ENCODE measurements at regions not wholly inside any gene's neighbourhood (a gene's known extent, or its start where the extent isn't known, plus 50 kb on each side); places are given as distances from the start of the nearest gene placed in this dataset.

DNA sequence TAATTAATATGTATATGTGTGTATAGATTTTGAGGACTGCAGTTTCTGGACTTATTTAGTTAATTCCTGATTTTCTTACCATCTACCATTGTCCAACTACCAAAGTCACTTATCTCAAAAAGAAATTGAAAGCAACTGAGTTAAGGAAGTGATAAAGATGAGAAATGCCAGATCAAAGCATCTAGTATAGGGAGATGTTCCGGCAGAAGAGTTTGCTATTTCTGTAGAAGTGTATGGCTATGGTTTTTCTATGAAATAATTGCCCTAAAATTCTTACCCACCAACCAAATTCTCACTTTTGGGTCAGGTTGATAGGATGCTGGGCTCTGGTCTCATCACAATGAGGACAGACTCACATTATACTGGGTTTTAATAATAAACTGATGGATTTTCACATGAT, 64.0 kb upstream of the RAB11FIP2 start:
- Histone ChIP-seq H3K4me2 (ENCODE audit: low read depth, low read length, poor library complexity, severe bottlenecking) (no peak overlapping the region), H3K27me3 (ENCODE audit: low read length) (no peaks in the 10 kb centered on the region), H3K36me3 (ENCODE audit: low read length) (no peaks in the 10 kb centered on the region), H3K4me3 (ENCODE audit: insufficient read depth, low read length, poor library complexity, severe bottlenecking) (no peak overlapping the region), H3K9ac (ENCODE audit: low read length) (no peak overlapping the region), H3K9me2 (replicated peaks; ENCODE audit: insufficient read depth, low read length) (no peaks in the 10 kb centered on the region), H3F3A (ENCODE audit: insufficient read depth) (no peaks in the 10 kb centered on the region), H4K20me1 (ENCODE audit: low read depth, low read length) (no peaks in the 10 kb centered on the region), H3K27ac (ENCODE audit: low read depth, low read length) (no peak overlapping the region), H3K79me2 (ENCODE audit: insufficient read depth, low read length) (no peaks in the 10 kb centered on the region), H3K9me3 (ENCODE audit: insufficient read depth, low read length) (no peaks in the 10 kb centered on the region), H2AFZ (ENCODE audit: low read depth, low read length, severe bottlenecking) (no peak overlapping the region)
- TF ChIP-seq EZH2phosphoT487 (conservative IDR thresholded peaks at IDR 0.05; ENCODE audit: low read length) (no peak), CTCF (IDR thresholded peaks at IDR 0.05; ENCODE audit: insufficient read depth, low read length, poor library complexity, severe bottlenecking) (no peak)

GRCh38 chr10:118108194-118109026, 61.7 kb upstream of the RAB11FIP2 start:
- no peaks in the 10 kb centered on the region for H3K27me3 ChIP-seq (ENCODE audit: low read length)
- no peaks in the 10 kb centered on the region for H3K9me2 ChIP-seq (replicated peaks; ENCODE audit: insufficient read depth, low read length)
- no peak overlapping the region for H2AFZ ChIP-seq (ENCODE audit: low read depth, low read length, severe bottlenecking)
- no peaks in the 10 kb centered on the region for H4K20me1 ChIP-seq (ENCODE audit: low read depth, low read length)
- no peaks in the 10 kb centered on the region for H3K79me2 ChIP-seq (ENCODE audit: insufficient read depth, low read length)
- TF ChIP-seq CTCF (IDR thresholded peaks at IDR 0.05; ENCODE audit: insufficient read depth, low read length, poor library complexity, severe bottlenecking), result no peak
- TF ChIP-seq EZH2phosphoT487 (conservative IDR thresholded peaks at IDR 0.05; ENCODE audit: low read length), result no peak
- H3K36me3 ChIP-seq (ENCODE audit: low read length), result no peaks in the 10 kb centered on the region
- no peak overlapping the region for H3K4me3 ChIP-seq (ENCODE audit: insufficient read depth, low read length, poor library complexity, severe bottlenecking)
- no peak overlapping the region for H3K9ac ChIP-seq (ENCODE audit: low read length)
- no peaks in the 10 kb centered on the region for H3F3A ChIP-seq (ENCODE audit: insufficient read depth)
- no peak overlapping the region for H3K27ac ChIP-seq (ENCODE audit: low read depth, low read length)
- no peak overlapping the region for H3K4me2 ChIP-seq (ENCODE audit: low read depth, low read length, poor library complexity, severe bottlenecking)
- H3K9me3 ChIP-seq (ENCODE audit: insufficient read depth, low read length), result no peaks in the 10 kb centered on the region

DNA sequence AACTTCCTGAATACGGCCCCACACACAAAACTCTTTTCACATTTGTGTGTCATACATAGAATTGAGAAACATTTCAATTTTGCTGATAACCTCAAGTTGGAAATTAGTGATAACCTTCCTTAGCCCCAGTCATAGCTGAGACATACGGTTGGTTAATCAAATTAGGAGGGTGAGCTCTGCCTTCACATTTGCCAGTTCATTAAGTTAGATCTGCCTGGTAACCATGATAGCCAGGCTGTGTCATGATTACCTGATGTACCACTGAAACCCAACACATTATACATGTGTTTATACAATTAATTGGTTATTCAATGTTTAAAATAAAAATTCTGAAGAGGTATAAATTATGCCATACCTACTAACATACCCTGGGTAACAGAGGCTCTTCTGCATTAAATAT, 60.8 kb upstream of the RAB11FIP2 start:
- Histone ChIP-seq H3K27me3 (ENCODE audit: low read length) (no peaks in the 10 kb centered on the region), H3K9me3 (ENCODE audit: insufficient read depth, low read length) (no peaks in the 10 kb centered on the region), H3K9me2 (replicated peaks; ENCODE audit: insufficient read depth, low read length) (no peaks in the 10 kb centered on the region), H3K4me3 (ENCODE audit: insufficient read depth, low read length, poor library complexity, severe bottlenecking) (no peak overlapping the region), H3K9ac (ENCODE audit: low read length) (no peak overlapping the region), H3F3A (ENCODE audit: insufficient read depth) (no peaks in the 10 kb centered on the region), H3K27ac (ENCODE audit: low read depth, low read length) (no peak overlapping the region), H3K4me2 (ENCODE audit: low read depth, low read length, poor library complexity, severe bottlenecking) (no peak overlapping the region), H3K36me3 (ENCODE audit: low read length) (no peaks in the 10 kb centered on the region), H2AFZ (ENCODE audit: low read depth, low read length, severe bottlenecking) (no peak overlapping the region), H4K20me1 (ENCODE audit: low read depth, low read length) (no peaks in the 10 kb centered on the region), H3K79me2 (ENCODE audit: insufficient read depth, low read length) (no peaks in the 10 kb centered on the region)
- TF ChIP-seq EZH2phosphoT487 (conservative IDR thresholded peaks at IDR 0.05; ENCODE audit: low read length), result no peak
- TF ChIP-seq CTCF (IDR thresholded peaks at IDR 0.05; ENCODE audit: insufficient read depth, low read length, poor library complexity, severe bottlenecking), result no peak
